ENCODE measurements at regions not wholly inside any gene's neighbourhood (a gene's known extent, or its start where the extent isn't known, plus 50 kb on each side); places are given as distances from the start of the nearest gene placed in this dataset.

- TF ChIP-seq CTCF (IDR thresholded peaks at IDR 0.05), result no peak
- TF ChIP-seq REST (IDR thresholded peaks at IDR 0.05; ENCODE audit: low read depth, low read length), result no peak
- no peak for TF ChIP-seq POLR2AphosphoS5 (IDR thresholded peaks at IDR 0.05; ENCODE audit: low read depth, low read length)
- no peak for TF ChIP-seq TEAD4 (IDR thresholded peaks at IDR 0.05; ENCODE audit: borderline replicate concordance, insufficient read depth)
- TF ChIP-seq SMC3 (IDR thresholded peaks at IDR 0.05; ENCODE audit: low read depth, low read length), result no peak
- TF ChIP-seq SIN3A (IDR thresholded peaks at IDR 0.05; ENCODE audit: borderline replicate concordance, low read depth, low read length), result no peak
- TF ChIP-seq TCF12 (IDR thresholded peaks at IDR 0.05), result peak; percentile 22; the same call in 1 of the 2 replicates
- no peak for TF ChIP-seq NFIC (IDR thresholded peaks at IDR 0.05; ENCODE audit: borderline replicate concordance)
- TF ChIP-seq YY1 (IDR thresholded peaks at IDR 0.05; ENCODE audit: low read depth), result no peak
- peak; percentile 78 for TF ChIP-seq GATA2 (CRISPR knock-in tag; IDR thresholded peaks at IDR 0.05)
- no peak for TF ChIP-seq EZH2phosphoT487 (IDR thresholded peaks at IDR 0.05; ENCODE audit: borderline replicate concordance, low read depth)
- no peak for TF ChIP-seq GABPA (IDR thresholded peaks at IDR 0.05; ENCODE audit: low read depth)
- TF ChIP-seq JUND (IDR thresholded peaks at IDR 0.05), result no peak
Observed at GRCh38 chr5:51664491-51665250, 281.4 kb downstream of the ISL1 start.

Measured in SK-N-SH (cell line).